Peyer's patch (tissue), 4 donors: ENCODE measurements at regions not wholly inside any gene's neighbourhood (a gene's known extent, or its start where the extent isn't known, plus 50 kb on each side); places are given as distances from the start of the nearest gene placed in this dataset.

Experiments
- DNase-seq, 3 donors: peaks; one replicate each; pipeline ENCODE4 v3.0.0-alpha.2; 2017 to 2019
- H3K27ac ChIP-seq, 4 donors: fragments of 200-600 bp; sonication (generic); one replicate each; pipeline ENCODE4 v1.5.1; 2016 to 2019
- H3K27me3 ChIP-seq, 2 donors: fragments of 200-600 bp; sonication (generic); one replicate each; pipeline ENCODE4 v1.5.1; 2019
- H3K36me3 ChIP-seq, 3 donors: fragments of 200-600 bp; sonication (generic); one replicate each; pipeline ENCODE4 v1.5.1; 2016 to 2019
- H3K4me1 ChIP-seq, 4 donors: fragments of 200-600 bp; sonication (generic); one replicate each; pipeline ENCODE4 v1.5.1; 2016 to 2019
- H3K4me3 ChIP-seq, 4 donors: fragments of 200-600 bp; sonication (generic); 1 replicate in 3 of 4; 2 replicates in 1 of 4; pipeline ENCODE4 v1.5.1; 2016 to 2019; ENCODE audit warnings: mild to moderate bottlenecking in 1 of 4
- H3K9me3 ChIP-seq, 4 donors: fragments of 200-600 bp; sonication (generic); one replicate each; pipeline ENCODE4 v1.5.1; 2016 to 2019; ENCODE audit warnings: mild to moderate bottlenecking in 1 of 4
- POLR2A ChIP-seq, 2 donors: fragments of 450-650 bp; IDR thresholded peaks; one replicate each; pipeline ENCODE4 v1.5.1; 2017; ENCODE audit warnings: antibody characterized with exemption in 2 of 2, mild to moderate bottlenecking in 2 of 2, moderate library complexity in 2 of 2
- TF ChIP-seq, protein P1 (sequence below), 6 experiments: fragments of 450-650 bp in 4 of 6; fragments of 200-600 bp in 2 of 6; sonication (generic) in 1 of 6; IDR thresholded peaks; one replicate each; pipeline ENCODE4 v1.5.1; 2017 to 2019; ENCODE audit warnings: antibody characterized with exemption in 6 of 6, mild to moderate bottlenecking in 3 of 6, moderate library complexity in 1 of 6

DNA sequence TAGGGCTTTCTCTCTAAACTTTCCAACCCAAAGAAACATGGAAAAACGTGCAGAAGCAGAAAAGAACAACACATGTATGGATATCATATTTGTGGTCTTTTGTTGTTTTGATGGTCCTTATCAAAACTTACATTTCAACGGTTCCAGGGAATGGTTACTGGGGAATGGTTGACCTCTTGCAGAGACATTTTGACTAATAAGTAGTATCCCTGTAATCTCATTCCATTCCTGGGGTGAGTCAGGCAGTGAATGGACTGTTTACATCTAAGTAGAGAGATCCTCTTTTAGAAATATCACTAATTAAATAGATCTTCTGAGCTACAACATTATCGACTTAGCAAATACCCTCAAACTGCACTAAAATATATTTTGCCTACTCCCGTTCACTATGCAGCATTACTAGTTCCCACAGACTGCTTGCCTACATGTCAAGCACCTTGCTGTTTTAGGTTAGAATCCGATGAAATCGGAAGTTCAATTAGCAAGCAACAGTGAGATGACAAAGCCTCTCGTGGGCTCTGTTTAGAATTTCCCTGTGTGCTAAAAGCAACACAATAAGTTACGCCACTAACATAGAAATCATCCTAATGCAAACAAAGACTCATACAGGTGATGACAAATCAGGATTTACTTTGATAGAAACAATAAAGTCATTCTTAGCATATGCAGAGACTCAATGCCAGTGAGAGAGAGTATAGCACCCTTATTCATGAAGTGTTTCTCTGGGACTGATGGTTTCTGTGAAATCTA is 797.7 kb upstream of the ARGLU1 start:
- TF ChIP-seq, protein P1, sequence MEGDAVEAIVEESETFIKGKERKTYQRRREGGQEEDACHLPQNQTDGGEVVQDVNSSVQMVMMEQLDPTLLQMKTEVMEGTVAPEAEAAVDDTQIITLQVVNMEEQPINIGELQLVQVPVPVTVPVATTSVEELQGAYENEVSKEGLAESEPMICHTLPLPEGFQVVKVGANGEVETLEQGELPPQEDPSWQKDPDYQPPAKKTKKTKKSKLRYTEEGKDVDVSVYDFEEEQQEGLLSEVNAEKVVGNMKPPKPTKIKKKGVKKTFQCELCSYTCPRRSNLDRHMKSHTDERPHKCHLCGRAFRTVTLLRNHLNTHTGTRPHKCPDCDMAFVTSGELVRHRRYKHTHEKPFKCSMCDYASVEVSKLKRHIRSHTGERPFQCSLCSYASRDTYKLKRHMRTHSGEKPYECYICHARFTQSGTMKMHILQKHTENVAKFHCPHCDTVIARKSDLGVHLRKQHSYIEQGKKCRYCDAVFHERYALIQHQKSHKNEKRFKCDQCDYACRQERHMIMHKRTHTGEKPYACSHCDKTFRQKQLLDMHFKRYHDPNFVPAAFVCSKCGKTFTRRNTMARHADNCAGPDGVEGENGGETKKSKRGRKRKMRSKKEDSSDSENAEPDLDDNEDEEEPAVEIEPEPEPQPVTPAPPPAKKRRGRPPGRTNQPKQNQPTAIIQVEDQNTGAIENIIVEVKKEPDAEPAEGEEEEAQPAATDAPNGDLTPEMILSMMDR (IDR thresholded peaks at IDR 0.05): no peak
- no peak for TF ChIP-seq POLR2A (IDR thresholded peaks at IDR 0.05)
- H3K9me3 ChIP-seq: no peaks in the 10 kb centered on the region
- H3K4me1 ChIP-seq: no peaks in the 10 kb centered on the region
- H3K36me3 ChIP-seq: no peaks in the 10 kb centered on the region
- DNase-seq: no peak
- H3K27me3 ChIP-seq: no peaks in the 10 kb centered on the region
- no peak overlapping the region for H3K27ac ChIP-seq
- H3K4me3 ChIP-seq: no peak overlapping the region

DNA sequence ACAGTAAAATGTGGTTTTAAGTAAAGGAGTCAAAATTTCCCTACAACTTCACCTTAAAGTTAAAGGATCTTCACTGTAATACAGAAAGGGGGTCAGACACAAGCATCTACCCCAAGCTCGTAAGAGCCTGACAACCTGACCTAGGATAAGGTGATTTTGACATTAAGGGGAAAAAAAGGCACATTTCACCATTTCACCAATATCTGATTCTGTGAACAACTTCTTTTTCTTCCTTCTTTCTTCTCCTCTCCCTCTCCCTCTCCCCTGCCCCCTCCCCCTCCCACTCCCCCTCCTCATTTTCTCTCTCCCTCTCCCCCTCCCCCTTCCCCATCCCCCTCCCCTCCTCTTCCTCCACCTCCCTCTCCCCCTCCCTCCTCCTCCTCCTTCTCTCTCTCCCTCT is 796.7 kb upstream of the ARGLU1 start:
- Histone ChIP-seq H3K27me3 (no peaks in the 10 kb centered on the region), H3K36me3 (no peaks in the 10 kb centered on the region), H3K9me3 (no peaks in the 10 kb centered on the region), H3K4me1 (no peaks in the 10 kb centered on the region), H3K27ac (no peak overlapping the region), H3K4me3 (no peak overlapping the region)
- DNase-seq: no peak
- no peak for TF ChIP-seq POLR2A (IDR thresholded peaks at IDR 0.05)
- TF ChIP-seq, protein P1 (IDR thresholded peaks at IDR 0.05): no peak

DNA sequence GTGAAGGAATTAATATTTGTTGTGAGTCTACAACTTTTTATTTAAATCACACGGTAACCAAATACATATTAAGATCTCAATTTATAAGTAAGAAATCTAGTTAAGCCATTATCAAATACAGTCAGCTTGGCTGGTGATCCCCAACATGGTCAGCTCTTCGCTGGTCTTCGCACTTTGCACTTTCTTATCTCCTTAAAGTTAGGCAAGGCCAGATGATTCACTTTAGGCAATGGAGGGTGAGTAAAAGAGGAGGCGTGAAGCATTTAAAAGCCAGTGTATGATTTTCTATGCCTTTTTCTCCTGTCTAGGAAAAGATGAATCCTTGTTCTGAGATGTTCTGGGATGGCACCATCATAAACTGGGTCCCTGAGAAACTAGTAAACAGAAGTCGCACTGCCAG is 793.7 kb upstream of the ARGLU1 start:
- DNase-seq: no peak
- Histone ChIP-seq H3K9me3 (no peaks in the 10 kb centered on the region), H3K36me3 (no peaks in the 10 kb centered on the region), H3K27ac (no peak overlapping the region), H3K4me3 (no peak overlapping the region), H3K4me1 (no peaks in the 10 kb centered on the region), H3K27me3 (no peaks in the 10 kb centered on the region)
- TF ChIP-seq POLR2A (IDR thresholded peaks at IDR 0.05): no peak
- TF ChIP-seq, protein P1 (IDR thresholded peaks at IDR 0.05): no peak

DNA sequence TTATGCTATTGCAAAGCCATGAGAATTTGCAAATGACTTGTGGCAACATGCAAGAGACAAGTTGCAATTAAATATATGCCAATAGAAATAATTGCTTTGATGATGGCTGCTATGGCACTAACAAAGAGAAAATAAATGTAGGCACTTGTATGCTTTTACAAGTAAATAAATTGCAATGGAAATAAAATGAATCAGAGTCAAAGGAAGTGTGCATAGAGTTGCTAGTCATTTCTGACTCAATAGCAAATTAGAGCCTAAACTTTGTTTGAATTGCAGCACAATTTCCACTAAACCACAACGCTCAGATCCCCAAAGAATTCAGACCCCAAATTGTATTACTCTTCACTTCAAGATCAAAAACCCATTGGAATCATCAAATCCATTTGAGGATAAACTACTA is 792.1 kb upstream of the ARGLU1 start:
- H3K4me3 ChIP-seq: no peak overlapping the region
- no peaks in the 10 kb centered on the region for H3K4me1 ChIP-seq
- H3K36me3 ChIP-seq: no peaks in the 10 kb centered on the region
- no peaks in the 10 kb centered on the region for H3K9me3 ChIP-seq
- H3K27ac ChIP-seq: no peak overlapping the region
- TF ChIP-seq POLR2A (IDR thresholded peaks at IDR 0.05): no peak
- TF ChIP-seq, protein P1 (IDR thresholded peaks at IDR 0.05): no peak
- no peaks in the 10 kb centered on the region for H3K27me3 ChIP-seq
- DNase-seq: no peak

DNA sequence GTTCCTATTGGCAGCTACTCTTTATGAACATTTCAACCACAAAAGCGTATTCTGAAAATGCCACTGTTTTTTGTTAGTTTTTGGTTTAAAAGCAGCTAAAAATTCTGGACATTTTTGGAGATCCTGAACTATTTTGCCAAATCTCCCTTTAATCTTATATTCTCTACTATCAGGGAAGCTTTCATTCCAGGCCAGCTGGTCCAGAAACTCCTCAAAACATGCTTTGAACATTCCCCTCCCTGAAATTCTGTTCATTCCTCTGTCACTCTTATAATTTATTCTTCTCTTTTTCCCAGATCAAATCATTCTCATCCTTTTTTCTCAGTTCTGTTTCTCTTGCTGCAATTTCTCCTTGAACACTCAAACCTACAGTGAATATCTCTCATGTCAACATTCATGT is 790.9 kb upstream of the ARGLU1 start:
- no peak overlapping the region for H3K27ac ChIP-seq
- H3K4me1 ChIP-seq: no peaks in the 10 kb centered on the region
- no peak for DNase-seq
- H3K36me3 ChIP-seq: no peaks in the 10 kb centered on the region
- no peaks in the 10 kb centered on the region for H3K9me3 ChIP-seq
- no peak overlapping the region for H3K4me3 ChIP-seq
- no peaks in the 10 kb centered on the region for H3K27me3 ChIP-seq
- TF ChIP-seq, protein P1 (IDR thresholded peaks at IDR 0.05): no peak
- no peak for TF ChIP-seq POLR2A (IDR thresholded peaks at IDR 0.05)

DNA sequence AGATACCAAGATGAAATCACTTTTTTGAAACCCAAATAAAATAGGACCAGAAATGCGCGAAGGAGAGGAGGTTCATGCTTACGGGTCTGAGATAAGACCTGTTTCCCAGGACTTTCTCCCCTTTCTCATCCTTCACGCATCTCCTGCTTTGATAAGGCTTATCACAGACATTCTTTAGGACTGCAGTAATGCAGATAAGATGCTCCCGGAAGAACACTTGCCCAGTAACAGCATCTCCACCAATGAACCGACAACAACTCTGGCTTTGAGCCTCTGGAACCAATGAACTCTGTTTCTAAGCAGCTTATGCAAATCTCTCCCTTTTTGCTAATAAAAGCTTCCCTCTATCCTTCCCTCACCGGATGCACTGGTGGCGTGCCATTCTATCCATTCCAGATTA is 783.4 kb upstream of the ARGLU1 start:
- no peak for DNase-seq
- Histone ChIP-seq H3K4me1 (no peaks in the 10 kb centered on the region), H3K9me3 (no peaks in the 10 kb centered on the region), H3K4me3 (no peak overlapping the region), H3K36me3 (no peaks in the 10 kb centered on the region), H3K27ac (no peak overlapping the region), H3K27me3 (no peaks in the 10 kb centered on the region)
- no peak for TF ChIP-seq POLR2A (IDR thresholded peaks at IDR 0.05)
- TF ChIP-seq, protein P1 (IDR thresholded peaks at IDR 0.05): no peak
